ENCODE measurements at regions not wholly inside any gene's neighbourhood (a gene's known extent, or its start where the extent isn't known, plus 50 kb on each side); places are given as distances from the start of the nearest gene placed in this dataset.
"Not testable (repeated sequence)": the region's sequence is repeated elsewhere in the genome, so short reads cannot be mapped to it uniquely, and the experiment has no call there.

DNA sequence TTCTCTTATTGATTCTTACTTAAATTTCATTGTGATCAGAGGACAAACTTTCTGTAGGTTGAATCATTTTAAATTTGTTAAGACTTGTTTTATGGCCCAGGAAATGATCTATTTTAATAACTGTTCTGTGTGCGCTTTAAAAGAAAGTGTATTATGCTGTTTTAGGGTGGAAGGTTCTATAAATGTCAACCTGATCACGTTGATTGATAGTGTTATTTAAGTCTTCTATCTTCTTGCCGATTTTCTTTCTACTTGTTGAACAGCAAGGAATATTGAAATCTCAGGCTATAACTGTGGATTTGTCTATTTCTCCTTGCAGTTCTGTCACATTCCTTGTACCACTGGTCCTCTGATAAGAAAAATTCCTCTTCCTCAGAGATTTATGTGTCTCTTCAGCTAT lies 112.7 kb downstream of the TANC2 start:
- no peak for DNase-seq (ENCODE audit: low spot score)

DNA sequence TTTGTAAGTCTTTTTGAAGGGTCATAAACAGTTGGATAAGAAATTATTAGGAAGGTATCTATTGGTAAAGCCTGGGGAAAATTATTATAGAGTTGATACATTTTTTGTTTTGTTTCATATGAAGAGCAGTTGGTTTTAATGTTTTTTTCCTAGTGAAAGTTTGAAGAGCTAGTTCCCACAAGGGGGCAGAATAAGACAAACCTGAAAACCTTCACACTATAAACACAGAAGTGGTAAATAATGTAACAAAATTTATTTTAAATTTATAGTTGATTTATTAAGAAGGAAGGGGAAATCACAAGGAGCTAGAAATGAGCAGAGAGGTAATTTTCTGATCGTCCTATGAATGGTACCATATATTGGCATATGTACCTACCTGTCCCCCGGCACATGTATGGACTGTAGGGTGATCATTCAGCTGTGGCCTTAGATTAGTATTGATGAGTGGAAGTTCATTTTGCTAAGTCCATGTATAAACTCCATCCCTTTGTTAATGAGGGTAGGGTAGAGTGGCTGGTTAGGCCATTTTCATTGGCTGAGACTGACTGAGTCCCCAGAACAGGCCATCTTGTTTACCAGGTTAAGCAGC lies 116.3 kb downstream of the TANC2 start:
- no peak for DNase-seq (ENCODE audit: low spot score)

DNA sequence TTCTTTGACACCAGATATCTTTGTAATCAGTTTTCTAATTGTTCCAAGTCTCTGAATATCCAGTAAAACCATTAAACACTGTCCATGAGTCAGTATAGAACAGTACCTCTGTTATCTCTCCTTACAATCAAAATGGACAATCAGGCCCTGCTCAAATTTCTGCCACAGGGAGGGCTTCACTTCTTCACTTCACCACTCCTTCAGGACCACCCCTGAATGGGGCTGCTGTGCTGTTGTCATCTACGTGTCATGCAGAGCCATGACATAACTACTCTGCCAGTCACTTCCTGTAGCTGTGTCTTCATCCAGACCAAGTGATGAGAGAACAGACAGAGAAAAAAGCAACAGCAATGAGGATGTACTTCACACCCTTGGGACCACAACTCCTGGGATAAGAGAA lies 116.9 kb downstream of the TANC2 start:
- DNase-seq (ENCODE audit: low spot score): no peak

DNA sequence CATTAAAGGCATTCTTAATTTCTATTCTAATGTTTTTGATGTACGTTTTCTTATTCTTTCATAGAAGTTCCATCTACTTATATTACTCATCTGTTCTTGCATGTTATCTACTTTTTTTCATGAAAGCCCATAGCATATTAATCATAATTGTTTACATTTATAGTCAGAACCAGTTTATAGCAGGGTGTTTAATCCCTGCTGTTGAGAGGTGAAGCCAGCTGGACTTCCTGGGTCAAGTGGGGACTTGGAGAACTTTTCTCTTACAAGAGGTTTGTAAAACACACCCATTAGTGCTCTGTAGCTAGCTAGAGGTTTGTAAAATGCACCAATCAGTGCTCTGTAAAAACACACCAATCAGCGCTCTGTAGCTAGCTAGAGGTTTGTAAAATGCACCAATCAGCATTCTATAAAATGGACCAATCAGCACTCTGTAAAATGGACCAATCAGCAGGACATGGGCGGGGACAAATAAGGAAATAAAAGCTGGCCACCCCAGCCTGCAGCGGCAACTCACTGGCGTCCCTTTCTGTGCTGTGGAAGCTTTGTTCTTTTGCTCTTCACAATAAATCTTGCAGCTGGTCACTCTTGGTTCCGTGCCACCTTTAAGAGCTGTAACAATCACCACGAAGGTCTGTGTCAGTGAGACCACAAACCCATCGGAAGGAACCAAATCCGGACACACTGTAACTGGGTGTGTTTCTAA lies 120.6 kb downstream of the TANC2 start:
- no peak for DNase-seq (ENCODE audit: low spot score)

DNA sequence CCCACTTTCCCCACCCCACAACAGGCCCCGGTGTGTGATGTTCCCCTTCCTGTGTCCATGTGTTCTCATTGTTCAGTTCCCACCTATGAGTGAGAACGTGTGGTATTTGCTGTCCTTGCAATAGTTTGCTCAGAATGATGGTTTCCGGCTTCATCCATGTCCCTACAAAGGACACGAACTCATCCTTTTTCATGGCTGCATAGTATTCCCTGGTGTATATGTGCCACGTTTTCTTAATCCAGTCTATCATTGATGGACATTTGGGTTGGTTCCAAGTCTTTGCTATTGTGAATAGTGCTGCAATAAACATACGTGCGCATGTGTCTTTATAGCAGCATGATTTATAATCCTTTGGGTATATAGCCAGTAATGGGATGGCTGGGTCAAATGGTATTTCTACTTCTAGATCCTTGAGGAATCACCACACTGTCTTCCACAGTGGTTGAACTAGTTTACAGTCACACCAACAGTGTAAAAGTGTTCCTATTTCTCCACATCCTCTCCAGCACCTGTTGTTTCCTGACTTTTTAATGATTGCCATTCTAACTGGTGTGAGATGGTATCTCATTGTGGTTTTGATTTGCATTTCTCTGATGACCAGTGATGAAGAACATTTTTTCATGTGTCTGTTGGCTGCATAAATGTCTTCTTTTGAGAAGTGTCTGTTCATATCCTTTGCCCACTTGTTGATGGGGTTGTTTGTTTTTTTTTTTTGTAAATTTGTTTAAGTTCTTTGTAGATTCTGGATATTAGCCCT lies 124.5 kb downstream of the TANC2 start:
- not testable (repeated sequence) for DNase-seq (ENCODE audit: low spot score)

DNA sequence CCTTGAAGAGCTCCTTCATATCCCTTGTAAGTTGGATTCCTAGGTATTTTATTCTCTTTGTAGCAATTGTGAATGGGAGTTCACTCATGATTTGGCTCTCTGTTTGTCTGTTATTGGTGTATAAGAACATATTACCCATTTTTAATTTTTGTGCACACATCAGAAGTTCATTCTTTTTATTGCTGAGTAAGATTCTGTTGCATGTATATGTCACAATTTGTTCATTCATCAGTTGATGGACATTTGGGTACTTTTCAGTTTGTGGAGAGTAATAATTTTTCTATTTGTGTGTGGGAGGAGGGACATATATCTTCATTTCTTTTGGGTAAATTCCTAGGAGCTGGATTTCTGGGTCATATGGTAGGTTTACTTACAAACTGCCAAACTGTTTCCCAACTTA lies 125.9 kb downstream of the TANC2 start:
- not testable (repeated sequence) for DNase-seq (ENCODE audit: low spot score)

DNA sequence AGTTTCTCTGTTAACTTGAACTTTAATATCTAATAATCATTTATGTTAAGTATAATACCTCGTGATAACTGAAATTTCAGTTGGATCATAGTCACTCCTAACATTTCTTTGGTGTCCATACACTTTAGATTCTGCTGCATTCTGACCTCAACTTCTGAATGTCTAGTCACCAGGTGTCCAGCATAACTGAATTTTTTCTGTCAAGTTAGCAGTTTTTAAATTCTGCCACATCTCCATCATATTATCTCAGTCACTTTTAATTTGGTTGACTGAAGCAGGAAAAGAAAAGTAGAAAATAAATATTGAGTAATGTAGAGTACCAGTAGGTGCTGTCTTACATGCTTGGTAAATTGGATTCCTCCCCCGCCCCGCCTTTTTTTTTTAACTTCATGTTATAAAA lies 128.6 kb downstream of the TANC2 start:
- no peak for DNase-seq (ENCODE audit: low spot score)

DNA sequence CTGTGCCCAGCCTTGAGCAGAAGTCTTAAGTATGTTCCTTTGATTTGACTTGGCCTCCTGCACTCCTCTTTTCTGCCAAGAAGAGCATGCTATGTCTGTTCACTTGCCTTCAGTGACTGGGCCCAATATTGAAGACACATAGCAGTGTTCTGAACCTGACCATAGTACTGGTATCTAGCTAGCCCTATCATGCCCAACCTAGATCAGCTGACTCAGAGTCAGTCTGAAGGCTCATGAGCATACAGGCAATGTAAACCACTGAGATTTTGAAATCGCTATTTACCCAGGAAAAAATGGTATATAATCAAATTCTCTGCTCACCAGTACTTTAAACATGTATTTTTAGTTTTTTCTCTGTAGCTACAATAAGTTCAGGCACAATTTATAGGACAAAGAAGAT lies 129.4 kb downstream of the TANC2 start:
- no peak for DNase-seq (ENCODE audit: low spot score)

DNA sequence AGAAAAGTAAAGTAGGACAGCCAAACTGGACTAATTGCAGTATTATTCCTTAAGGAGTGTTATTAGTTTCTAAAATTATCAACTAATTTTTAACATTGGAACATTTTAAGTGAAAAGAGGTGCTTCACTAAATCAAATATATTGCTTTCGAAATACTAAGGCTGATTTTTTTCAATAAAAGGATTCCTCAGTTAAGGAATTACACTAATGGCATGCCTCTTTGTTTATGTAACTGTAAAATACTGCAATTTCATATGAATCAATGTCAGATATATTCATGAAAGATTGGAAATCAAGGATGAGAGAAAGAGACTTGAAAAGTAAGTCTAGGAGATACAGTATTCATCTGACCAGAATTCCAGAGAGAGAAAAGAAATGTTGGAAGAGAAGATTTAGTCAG lies 129.8 kb downstream of the TANC2 start:
- no peak for DNase-seq (ENCODE audit: low spot score)

DNA sequence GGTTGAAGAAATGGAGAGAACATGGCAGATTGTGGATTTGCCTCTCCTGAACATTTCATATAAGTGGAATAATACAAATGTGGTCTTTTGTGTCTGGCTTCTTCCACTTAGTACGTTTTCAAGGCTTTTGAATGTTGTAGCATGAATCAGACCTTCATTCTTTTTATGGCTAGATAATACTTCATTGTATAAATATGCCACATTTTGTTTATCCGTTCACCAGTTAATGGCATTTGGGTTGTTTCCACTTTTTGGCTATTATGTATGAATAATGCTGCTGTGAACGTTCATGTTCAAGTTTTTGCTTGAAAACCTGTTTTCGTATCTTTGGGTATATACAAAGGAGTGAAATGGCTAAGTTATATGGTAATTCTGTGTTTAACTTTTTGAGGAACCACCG lies 130.4 kb downstream of the TANC2 start:
- DNase-seq (ENCODE audit: low spot score): no peak

DNA sequence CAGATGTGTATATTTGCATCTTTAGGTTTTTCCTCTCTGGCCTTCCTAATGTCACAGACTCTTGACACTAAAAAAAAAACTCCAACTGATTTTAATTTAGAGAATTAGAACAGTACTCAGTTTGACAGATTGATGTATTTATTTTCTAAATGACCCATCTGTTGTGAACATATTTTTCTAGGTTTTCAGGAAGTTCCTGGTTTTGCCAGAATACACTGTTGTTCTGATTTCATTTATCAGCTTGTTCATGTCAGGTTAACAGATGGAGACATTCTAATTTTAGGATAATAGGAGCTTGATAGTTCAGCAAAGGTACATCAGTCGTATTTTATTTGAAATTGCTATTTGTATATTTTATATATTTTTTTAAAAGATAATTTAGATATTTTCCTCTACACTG lies 133.4 kb downstream of the TANC2 start:
- DNase-seq (ENCODE audit: low spot score): no peak

DNA sequence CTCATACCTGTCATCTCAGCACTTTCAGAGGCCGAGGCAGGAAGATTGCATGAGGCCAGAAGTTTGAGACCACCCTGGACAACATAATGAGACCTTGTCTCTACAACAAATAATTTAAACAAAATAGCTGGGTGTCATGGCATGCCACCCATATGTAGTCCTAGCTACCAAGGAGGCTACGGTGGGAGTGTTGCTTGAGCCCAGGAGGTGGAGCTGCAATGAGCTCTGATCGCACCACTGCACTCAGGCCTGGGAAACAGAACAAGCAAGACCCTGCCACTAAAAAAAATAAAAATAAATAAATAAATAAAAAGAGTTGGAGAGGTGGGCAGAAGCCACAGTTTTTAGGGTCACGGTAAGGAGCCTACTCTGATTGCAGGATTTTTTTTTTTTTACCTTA lies 136.0 kb downstream of the TANC2 start:
- no peak for DNase-seq (ENCODE audit: low spot score)

DNA sequence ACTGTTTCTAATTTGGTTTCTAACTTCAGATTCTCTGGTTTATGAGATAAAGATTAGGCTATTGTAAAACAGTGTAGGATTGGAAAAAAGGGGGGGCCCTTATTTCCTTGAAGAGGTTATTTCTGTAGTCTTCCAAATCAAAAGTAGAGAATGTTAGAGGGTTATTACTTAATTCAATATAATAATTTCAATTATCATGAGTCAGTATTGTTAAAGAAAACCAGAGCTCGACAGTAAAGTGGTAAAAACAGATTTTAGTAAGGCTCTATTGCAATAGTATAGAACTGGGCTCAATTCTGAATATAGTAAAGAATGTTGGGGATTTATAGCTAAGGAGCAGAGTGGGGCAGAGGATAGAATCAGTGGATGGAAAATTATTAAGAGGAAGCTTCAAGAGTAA lies 140.0 kb downstream of the TANC2 start:
- DNase-seq (ENCODE audit: low spot score): no peak

DNA sequence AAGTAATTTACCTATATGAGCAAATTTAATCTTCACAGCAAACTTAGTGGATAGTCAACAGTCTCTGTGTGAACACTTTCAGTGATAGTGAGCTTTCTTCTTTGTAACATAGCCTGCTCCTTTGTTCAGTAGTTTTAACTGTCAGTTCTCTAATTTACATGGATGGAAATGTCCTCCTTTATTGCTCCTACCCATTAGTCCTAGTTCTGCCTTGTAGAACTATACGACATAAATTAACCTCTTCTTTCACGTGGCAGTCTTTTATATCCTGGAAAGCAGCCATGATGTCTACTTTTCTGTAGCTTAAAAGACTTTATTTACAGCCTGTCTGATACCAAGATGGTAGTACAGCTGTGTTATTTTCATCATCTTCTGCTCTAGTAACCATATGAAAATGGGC lies 143.6 kb downstream of the TANC2 start:
- DNase-seq (ENCODE audit: low spot score): no peak

DNA sequence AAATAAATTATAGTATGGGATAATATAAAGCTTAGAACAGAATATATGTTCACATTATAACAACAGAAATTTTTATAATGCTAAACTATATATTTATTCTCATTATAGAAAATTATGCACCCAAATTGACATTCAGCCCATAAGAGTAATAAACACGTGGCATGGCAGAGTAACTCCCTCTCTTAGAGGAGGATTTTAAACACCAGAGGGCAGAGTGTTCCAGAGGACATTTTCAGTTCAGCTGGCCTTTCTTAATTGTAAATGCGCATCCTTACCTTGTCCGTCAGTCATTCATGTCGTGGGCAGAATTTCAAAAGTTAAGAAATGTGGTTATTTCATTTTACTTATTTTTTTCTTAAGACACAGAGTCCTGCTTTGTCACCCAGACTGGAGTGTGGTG lies 147.1 kb downstream of the TANC2 start:
- peak; percentile 6 for DNase-seq (ENCODE audit: low spot score)

DNA sequence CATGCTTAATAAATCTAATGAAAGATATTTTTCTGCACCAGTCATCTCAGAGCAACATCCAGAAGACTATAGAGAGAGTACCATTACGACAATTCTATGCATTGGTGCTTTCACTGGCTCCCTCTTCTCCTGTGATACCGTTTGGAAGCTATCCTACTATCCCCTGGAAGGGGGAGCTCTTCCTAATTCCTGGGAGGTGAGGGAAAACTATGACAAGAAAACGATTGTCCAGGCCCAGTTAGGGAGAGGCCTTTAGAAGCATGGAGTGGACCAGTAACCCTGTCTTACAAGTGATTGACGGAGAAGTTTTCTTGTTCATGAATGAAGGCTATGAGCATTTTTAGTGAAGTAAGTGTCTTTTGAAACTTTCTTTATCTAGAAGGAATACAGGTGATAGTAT lies 150.2 kb downstream of the TANC2 start:
- peak; percentile 7 for DNase-seq (ENCODE audit: low spot score)

DNA sequence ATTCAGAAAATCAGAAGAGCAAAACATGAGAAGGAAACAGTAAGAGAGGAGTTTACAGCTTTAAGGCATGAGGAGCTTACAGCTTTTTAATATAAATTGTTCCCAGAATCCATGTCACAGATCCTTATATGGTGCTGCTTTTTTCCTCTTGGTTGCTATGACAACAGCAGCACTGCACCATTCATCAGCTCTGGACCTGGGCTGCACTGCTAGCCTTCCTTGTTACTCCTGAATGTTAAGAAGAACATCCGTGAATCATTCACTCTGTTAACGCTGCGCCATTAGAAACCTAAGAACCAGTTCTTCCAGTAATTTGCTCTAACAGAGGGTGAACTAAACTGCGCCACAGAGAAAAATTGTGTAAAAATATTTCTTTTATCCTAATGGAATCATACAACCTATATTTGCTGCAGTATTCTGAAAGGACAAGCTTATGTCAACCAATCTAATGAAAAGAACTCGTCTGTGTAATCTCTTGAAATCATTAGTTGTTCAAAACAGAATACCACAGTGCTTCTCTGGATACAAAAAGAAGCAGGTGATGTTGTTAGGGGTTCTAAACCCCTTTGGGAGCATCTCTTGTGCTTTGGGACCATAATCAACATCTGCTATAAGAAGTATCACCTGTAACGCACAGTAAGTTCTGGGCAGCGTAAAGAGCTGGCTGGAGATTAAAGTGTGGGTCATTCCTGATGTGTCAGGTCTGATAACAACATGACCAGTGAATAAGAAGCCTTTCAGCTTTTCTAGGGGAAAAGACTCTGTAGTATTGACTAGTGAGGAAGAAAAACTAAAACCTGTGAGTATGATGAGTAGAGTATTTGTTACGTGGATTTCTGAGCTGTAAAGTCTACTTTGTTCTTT lies 151.2 kb downstream of the TANC2 start:
- DNase-seq (ENCODE audit: low spot score): no peak

DNA sequence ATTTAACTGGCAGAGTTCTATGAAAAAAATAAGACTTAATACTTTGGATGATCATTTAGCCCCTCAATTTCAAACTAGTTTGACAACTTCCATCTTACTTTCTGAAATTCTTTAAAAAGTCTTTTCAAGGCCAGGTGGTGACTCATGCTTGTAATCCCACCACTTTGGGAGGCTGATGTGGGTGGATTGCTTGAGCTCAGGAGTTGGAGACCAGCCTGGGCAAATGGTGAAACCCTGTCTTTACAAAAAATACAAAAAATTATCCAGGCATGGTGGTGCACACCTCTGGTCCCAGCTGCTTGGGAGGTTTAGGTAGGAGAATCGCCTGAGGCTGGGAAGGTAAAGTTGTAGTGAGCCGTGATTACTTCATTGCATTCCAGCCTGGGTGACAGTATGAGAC lies 154.4 kb downstream of the TANC2 start:
- no peak for DNase-seq (ENCODE audit: low spot score)

DNA sequence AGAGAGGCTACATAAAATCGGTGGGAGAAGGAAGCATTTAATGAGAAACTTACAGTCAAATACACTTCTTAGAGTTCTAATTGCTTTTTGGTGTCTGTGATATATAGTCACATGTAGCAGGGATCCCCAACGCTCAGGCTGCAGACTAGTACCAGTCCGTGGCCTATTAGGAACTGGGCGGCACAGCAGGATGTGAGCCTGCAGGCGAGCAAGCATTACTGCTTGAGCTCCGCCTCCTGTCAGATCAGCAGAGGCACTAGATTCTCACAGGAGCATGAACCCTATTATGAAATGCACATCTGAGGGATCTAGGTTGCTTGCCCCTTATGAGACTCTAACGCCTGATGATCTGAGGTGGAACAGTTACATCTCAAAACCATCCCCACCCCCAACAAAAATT lies 158.5 kb downstream of the TANC2 start:
- DNase-seq (ENCODE audit: low spot score): no peak

DNA sequence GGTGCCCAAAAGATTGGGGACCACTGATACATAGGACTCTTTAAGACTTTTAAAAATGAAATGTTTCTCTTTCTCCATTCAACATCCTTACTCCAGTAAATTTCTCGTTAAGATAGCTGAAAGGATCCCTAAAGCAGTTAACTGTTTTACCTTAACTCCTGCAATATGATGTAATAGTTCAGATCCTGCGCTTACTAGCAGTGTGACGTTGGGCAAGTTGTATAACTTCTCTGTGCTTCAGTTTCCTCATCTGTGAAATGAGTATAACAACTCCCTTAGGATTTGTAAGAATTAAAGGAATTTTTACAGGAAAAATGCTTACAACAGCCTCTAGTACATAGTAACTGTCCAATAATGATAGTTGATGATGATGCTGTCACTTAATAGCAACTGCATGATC lies 158.9 kb downstream of the TANC2 start:
- no peak for DNase-seq (ENCODE audit: low spot score)

DNA sequence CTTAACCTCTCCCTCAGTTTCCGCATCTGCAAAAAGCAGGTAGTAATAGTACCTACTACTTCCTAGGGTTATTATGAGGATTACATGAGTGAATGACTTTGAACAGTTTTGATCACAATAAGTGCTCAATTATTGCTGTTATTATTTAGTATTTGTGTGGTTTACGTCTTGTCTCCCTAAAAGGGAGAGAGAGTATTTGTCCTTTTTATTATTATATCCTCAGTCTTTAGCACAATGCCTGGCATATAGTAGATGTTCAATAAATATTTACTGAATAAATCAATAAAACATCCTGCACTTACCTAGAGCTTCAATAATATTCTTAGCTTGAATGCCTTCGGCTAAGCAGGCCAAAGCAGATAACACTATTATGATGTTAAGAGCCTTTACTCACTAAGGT lies 160.0 kb downstream of the TANC2 start:
- no peak for DNase-seq (ENCODE audit: low spot score)

DNA sequence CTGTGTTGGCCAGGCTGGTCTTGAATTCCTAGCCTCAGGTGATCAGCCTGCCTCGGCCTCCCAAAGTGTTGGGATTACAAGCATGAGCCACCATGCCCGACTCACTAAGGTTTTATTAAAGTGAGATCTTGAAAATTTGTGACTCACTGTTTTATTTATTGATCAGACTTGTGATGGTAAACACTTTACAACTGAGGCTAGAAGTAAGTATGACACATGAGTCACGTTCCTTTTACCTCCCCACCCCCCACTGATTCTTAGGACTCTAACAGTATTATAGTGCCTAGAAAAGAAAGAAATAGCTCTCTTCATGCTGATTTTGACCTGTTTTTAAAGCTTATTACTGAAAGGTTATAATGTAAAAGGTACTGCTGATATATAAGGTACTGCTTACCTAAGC lies 160.6 kb downstream of the TANC2 start:
- no peak for DNase-seq (ENCODE audit: low spot score)

DNA sequence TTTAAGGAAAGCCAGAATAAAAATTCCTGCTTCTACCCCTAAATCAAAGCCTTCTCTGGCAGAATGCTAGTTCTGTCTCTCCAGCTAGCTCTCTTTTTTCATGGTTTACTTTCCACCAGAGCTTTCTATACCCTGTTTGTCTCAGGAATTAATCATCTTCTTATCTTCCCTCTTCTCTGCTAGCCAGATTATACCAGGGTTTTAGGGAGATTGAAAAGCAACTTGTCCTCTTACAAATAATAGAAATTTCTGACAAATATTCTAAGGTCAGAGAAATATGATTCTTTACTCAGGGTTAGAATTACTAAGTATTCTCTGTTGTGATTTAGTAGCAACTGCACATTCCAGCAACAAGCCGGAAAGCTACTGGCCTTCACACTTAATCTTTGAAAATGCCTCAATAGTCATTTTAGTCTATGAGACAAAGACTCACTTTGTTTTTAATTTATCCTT lies 166.4 kb downstream of the TANC2 start:
- DNase-seq (ENCODE audit: low spot score): no peak

All from HuH-7 (cell line).